HG02763 (cell line): ENCODE measurements at regions not wholly inside any gene's neighbourhood (a gene's known extent, or its start where the extent isn't known, plus 50 kb on each side); places are given as distances from the start of the nearest gene placed in this dataset.

Experiments used
- ATAC-seq: cut with Tn5 transposase; IDR thresholded peaks from one replicate; pipeline ENCODE4 v1.9.1; 2021; ENCODE audit warnings: mild to moderate bottlenecking, moderate library complexity; ENCODE audit not compliant: unreplicated experiment

DNA sequence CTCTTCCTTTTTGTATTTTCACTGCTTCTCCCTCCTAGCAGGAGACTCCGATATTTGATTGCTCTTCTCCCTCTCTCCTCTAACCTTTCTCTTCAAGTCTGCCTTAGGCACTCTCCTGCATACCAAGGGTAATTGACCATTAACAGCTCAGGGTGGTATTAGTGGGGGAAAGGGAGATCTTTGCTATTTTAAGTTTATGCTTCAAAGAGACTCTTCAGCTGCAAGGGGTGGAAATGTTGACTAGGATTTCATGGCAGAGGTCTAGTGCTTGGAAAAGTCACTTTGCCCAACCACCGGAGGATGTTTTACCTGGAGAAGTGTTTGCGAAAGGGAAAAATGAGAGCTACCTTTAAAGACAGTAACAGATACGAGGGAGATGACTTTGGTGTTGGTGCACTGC is 453.7 kb downstream of the SLC4A3 start:
- ATAC-seq, result no peak

DNA sequence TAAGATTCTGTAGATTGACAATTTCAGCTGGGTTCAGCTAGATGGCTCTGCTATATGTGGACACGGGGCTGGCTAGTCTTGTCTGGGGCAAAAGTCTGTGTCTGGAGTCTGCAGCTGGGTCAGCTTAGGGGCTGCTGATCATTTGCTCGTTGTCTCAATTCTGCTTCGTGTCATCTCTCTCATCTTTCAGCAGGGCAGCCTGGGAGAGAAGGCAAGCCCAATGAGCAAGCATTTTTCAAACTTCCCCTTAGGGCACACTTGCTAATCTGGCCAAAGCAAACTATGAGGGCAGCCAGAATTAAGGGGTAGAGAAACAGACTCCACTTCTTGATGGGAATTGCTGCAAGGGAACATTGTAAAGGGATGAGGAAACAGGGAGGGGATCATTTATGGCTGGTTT is 462.6 kb downstream of the SLC4A3 start:
- ATAC-seq, result no peak

GRCh38 chr2:220096406-220096805 is 469.0 kb downstream of the SLC4A3 start:
- no peak for ATAC-seq

- no peak for ATAC-seq
Measured at GRCh38 chr2:220101980-220102379, 474.6 kb downstream of the SLC4A3 start.

- ATAC-seq, result no peak
Measured at GRCh38 chr2:220103596-220103995, 476.2 kb downstream of the SLC4A3 start.

GRCh38 chr2:220104871-220105351 is 477.5 kb downstream of the SLC4A3 start:
- no peak for ATAC-seq

- no peak for ATAC-seq
Measured at GRCh38 chr2:220106065-220106464, 478.6 kb downstream of the SLC4A3 start.

DNA sequence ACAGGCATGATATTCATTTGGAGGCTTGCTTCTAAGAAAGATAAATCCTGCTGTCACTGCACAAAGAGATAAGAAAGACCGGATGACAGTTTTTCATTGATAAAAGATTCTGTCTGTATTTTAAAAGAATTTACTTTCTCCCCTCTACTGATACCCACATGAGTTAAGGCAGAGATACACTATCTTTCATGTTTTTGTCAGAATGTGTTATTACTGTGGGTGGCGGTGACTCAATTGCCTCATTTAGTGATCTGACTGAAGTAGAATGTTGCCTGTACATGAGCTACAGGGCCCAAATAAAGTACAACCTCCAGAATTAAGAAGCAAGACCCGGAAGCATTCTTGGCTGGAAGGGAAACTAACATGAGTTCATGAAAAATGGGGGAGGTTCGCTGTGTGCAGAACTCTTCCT is 480.0 kb downstream of the SLC4A3 start:
- ATAC-seq, result no peak

DNA sequence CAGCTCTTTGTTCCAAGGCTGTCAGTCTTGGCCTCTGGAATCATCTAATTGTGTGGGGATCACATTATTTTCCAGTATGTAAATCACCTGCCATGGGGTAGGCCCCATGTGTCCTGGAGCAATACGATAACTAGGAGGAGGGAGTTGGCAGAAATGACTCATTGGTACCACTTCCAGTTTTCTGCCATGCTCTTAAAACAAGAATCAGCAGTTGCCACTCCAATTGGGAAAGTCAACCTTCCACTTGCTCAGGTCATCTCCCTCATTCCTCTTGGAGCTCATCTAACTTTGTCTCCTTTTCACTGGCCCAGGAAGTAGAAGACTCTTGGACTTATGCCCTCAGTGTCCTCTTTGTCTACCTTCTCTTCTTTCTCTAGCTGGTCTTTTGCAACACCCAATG is 487.0 kb downstream of the SLC4A3 start:
- no peak for ATAC-seq

GRCh38 chr2:220117025-220117424 is 489.6 kb downstream of the SLC4A3 start:
- ATAC-seq, result no peak

GRCh38 chr2:220120041-220120440 is 492.6 kb downstream of the SLC4A3 start:
- ATAC-seq, result no peak

- ATAC-seq, result no peak
Measured at GRCh38 chr2:220123751-220124150, 496.3 kb downstream of the SLC4A3 start.

DNA sequence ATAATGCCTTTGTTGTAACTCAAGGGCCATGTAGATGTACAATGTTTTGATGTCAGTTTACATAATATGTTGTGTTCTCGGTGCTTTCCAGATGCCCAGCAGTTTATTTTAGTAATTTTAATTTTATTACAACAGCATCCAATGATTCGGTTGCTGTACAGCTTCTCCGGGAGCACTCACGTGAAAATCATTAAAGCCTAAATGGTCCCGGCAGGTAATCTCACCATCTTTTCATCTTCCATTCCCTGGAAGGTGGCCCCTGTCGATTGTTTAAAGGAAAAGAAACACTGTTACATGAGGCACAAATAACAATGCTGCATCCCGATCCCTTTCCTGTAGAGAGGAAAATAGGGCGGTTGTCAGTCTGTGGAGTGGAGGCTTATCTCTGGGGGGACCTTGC is 498.1 kb downstream of the SLC4A3 start:
- no peak for ATAC-seq

DNA sequence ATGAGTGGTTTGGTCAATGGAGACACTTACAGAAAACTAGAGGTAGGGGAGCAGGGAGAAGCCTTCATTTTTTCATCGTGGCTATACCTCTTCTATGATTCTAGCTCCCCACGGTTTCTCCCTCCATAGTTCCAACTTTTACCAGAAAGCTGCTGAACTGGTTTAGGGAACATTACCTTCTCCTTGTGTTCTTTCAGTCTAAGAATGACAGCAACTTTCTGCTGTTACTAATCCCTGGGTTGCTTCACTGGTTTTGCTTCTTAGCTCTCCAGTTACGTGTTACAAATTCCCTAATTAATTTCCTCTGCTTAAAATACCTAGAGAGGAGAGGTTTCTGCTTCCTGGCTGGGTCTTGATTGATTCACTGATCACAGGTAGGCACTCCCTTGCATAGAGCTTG is 499.9 kb downstream of the SLC4A3 start:
- ATAC-seq, result no peak

DNA sequence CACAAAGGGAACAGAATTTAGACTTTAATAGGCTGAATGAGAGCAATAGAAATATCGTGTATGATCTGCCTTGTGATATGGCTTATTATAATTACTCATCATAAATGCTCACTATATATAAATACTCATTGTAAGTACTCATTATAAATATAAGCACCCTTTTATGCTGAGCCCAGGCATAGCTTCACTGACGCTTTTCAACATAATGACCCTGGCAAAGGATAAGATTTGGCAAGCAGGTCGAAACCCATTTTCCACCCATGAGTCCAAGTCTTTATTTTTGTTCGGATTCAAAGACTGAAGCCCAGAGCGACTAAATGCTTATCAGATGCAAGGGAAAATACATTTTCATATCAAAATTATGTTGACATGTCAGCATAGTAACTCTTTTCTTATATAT is 500.4 kb downstream of the SLC4A3 start:
- no peak for ATAC-seq

DNA sequence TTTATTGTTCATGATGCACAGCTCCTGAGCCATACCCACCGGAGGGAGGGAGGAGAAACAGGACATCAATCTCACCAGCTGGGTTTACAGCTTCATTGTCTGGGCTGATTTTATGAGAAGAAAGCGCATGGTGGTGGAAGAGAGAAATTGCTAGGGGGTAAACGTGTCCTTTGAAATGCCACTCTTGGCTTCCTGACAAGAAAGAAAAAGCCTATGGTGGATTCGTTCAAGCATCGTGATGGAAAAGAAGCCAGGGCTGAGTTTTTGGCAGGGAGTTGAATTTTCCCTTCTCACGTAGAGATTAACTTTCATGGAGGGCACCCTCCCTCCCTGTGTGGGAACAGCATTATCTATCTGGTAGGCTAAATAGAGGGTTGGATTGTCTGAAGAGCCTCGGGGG is 502.0 kb downstream of the SLC4A3 start:
- ATAC-seq, result no peak

DNA sequence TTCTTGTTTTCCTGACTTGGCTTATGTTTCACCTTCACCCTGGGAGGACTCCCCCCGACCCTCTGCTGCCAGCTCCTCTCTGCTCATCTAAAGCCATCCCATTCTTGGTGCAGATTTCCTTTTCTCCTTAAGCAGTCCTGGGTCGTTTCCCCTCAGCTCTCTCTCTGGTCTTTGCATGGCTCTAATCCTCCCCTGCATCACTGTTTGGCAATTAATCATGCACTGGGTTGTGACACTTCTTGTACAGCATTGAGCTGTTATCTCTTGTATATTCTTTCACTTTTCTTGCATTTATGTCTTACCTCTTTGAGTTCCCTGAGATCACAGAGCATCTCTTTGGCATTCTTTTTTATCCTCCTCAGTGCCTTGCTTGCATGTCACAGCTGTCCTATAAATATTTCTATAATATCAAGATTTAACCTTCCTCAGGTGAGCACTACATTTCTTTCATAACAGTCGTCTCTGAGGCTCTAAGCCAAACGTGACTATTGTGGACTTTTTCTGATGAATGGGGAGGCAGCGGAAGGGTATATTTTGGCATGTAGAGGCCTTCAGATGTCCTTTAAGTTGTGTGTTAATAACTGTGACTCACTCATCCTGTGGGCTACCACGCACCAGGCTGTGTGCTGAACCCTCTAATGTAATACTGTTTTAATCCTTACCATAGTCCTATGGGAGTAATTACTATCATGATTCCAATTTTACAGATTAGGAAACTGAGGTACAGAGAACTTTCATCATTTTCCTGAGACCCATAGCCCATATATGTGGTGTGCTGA is 507.5 kb downstream of the SLC4A3 start:
- no peak for ATAC-seq

- no peak for ATAC-seq
Measured at GRCh38 chr2:220143336-220143735, 515.9 kb downstream of the SLC4A3 start.

DNA sequence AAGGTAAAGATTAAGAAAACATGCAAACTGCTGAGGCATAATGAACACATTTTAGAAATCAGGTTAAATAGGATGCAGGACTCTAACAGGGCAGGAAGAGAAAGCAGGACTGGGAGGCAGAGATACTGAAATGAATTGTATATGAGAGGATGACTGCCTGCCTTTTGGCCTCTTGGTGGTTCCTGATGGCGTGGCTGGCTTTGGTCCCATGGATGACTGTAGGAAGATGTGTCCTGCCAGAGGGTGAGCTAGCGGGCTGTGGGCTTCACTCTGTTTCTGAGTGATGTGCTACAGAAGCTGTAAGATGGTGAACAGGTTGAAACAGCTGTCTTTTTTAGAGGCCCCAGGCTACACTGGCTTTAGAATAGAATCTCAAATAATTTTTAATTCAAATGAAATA is 517.0 kb downstream of the SLC4A3 start:
- ATAC-seq, result no peak

- no peak for ATAC-seq
Measured at GRCh38 chr2:220147161-220148038, 520.0 kb downstream of the SLC4A3 start.

DNA sequence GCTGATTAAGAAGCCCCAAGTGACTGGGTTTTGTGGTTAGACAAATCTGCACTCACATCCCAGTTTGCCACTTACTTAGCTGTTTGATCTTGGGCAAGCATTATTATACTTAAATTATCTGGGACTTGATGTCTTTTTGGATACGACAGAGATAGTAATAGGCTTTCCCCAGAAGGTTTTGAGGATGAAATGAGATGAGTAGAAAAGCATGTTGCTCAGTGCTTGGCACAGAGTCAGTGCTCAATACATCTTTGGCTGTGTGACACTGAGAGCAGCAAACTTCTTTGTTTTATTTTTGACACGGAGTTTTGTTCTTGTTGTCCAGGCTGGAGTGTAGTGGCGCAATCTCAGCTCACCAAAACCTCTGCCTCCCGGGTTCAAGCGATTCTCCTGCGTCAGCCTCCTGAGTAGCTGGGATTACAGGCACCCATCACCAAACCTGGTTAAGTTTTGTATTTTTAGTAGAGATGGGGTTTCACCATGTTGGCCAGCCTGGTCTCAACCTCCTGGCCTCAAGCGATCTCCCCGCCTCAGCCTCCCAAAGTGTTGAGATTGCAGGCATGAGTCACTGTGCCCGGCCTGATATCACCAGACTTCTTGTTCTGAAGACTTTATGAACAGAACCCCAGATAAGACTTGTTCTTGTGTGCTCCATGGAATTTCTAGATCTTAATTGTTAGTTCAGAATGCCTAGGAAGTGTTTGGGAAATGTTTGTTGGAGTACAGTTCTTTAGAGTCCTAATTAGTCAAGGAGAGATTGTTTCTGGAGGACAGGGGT is 521.2 kb downstream of the SLC4A3 start:
- ATAC-seq, result no peak
